ENCODE measurements at regions not wholly inside any gene's neighbourhood (a gene's known extent, or its start where the extent isn't known, plus 50 kb on each side); places are given as distances from the start of the nearest gene placed in this dataset.

- TF ChIP-seq, protein P1, sequence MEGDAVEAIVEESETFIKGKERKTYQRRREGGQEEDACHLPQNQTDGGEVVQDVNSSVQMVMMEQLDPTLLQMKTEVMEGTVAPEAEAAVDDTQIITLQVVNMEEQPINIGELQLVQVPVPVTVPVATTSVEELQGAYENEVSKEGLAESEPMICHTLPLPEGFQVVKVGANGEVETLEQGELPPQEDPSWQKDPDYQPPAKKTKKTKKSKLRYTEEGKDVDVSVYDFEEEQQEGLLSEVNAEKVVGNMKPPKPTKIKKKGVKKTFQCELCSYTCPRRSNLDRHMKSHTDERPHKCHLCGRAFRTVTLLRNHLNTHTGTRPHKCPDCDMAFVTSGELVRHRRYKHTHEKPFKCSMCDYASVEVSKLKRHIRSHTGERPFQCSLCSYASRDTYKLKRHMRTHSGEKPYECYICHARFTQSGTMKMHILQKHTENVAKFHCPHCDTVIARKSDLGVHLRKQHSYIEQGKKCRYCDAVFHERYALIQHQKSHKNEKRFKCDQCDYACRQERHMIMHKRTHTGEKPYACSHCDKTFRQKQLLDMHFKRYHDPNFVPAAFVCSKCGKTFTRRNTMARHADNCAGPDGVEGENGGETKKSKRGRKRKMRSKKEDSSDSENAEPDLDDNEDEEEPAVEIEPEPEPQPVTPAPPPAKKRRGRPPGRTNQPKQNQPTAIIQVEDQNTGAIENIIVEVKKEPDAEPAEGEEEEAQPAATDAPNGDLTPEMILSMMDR (IDR thresholded peaks at IDR 0.05): no peak
- no peak for TF ChIP-seq POLR2A (IDR thresholded peaks at IDR 0.05)
Measured at GRCh38 chr15:45784656-45785055, 149.8 kb downstream of the SQOR start.

Data from thyroid gland (tissue), 4 donors.